GM18519 (cell line): ENCODE measurements at regions not wholly inside any gene's neighbourhood (a gene's known extent, or its start where the extent isn't known, plus 50 kb on each side); places are given as distances from the start of the nearest gene placed in this dataset.
"Not testable (repeated sequence)": the region's sequence is repeated elsewhere in the genome, so short reads cannot be mapped to it uniquely, and the experiment has no call there.

Experiments
- ATAC-seq: cut with Tn5 transposase; IDR thresholded peaks from one replicate; pipeline ENCODE4 v1.9.1; 2021; ENCODE audit warnings: mild to moderate bottlenecking, moderate library complexity; ENCODE audit not compliant: unreplicated experiment, low FRiP score

- ATAC-seq = no peak
Measured at GRCh38 chr5:159799701-159800100, 116.6 kb upstream of the ADRA1B start.

- no peak for ATAC-seq
Measured at GRCh38 chr5:159800131-159800840, 116.0 kb upstream of the ADRA1B start.

- ATAC-seq = no peak
Measured at GRCh38 chr5:159801303-159801702, 115.0 kb upstream of the ADRA1B start.

- no peak for ATAC-seq
Measured at GRCh38 chr5:159802661-159803060, 113.6 kb upstream of the ADRA1B start.

GRCh38 chr5:159804121-159804520 is 112.2 kb upstream of the ADRA1B start:
- ATAC-seq = no peak

- ATAC-seq = no peak
Measured at GRCh38 chr5:159805021-159805420, 111.3 kb upstream of the ADRA1B start.

- not testable (repeated sequence) for ATAC-seq
Measured at GRCh38 chr5:159807135-159807534, 109.1 kb upstream of the ADRA1B start.

GRCh38 chr5:159807586-159807985 is 108.7 kb upstream of the ADRA1B start:
- ATAC-seq = no peak

GRCh38 chr5:159811712-159812111 is 104.6 kb upstream of the ADRA1B start:
- ATAC-seq = no peak

- not testable (repeated sequence) for ATAC-seq
Measured at GRCh38 chr5:159812759-159813158, 103.5 kb upstream of the ADRA1B start.

- no peak for ATAC-seq
Measured at GRCh38 chr5:159814222-159814621, 102.1 kb upstream of the ADRA1B start.

- no peak for ATAC-seq
Measured at GRCh38 chr5:159814805-159815585, 101.3 kb upstream of the ADRA1B start.

GRCh38 chr5:159817262-159818029 is 98.8 kb upstream of the ADRA1B start:
- ATAC-seq = no peak

- ATAC-seq = no peak
Measured at GRCh38 chr5:159819591-159820411, 96.5 kb upstream of the ADRA1B start.

- ATAC-seq = no peak
Measured at GRCh38 chr5:159820692-159821091, 95.6 kb upstream of the ADRA1B start.

- ATAC-seq = no peak
Measured at GRCh38 chr5:159821461-159821940, 94.8 kb upstream of the ADRA1B start.

- no peak for ATAC-seq
Measured at GRCh38 chr5:159824188-159825161, 91.8 kb upstream of the ADRA1B start.

- ATAC-seq = no peak
Measured at GRCh38 chr5:159825551-159826051, 90.7 kb upstream of the ADRA1B start.
